Mucosa of rectum (tissue), 2 donors: ENCODE measurements at regions not wholly inside any gene's neighbourhood (a gene's known extent, or its start where the extent isn't known, plus 50 kb on each side); places are given as distances from the start of the nearest gene placed in this dataset.

Source experiments
- H3K27ac ChIP-seq, 2 donors: one replicate each; pipeline ENCODE4 v1.7.0; 2013; ENCODE audit warnings: inconsistent platforms in 2 of 2, low read depth in 2 of 2, low read length in 2 of 2
- H3K27me3 ChIP-seq, 2 donors: one replicate each; pipeline ENCODE4 v1.7.0; 2013; ENCODE audit warnings: low read length in 2 of 2; ENCODE audit not compliant: control insufficient read depth in 2 of 2, insufficient read depth in 2 of 2
- H3K36me3 ChIP-seq, 2 donors: one replicate each; pipeline ENCODE4 v1.7.0; 2013; ENCODE audit warnings: low read length in 2 of 2; ENCODE audit not compliant: control insufficient read depth in 2 of 2, insufficient read depth in 2 of 2
- H3K4me1 ChIP-seq, 2 donors: one replicate each; pipeline ENCODE4 v1.7.0; 2013; ENCODE audit warnings: low read length in 2 of 2, mild to moderate bottlenecking in 1 of 2; ENCODE audit not compliant: control insufficient read depth in 2 of 2, insufficient read depth in 2 of 2
- H3K4me3 ChIP-seq, 2 donors: one replicate each; pipeline ENCODE4 v1.7.0; 2013; ENCODE audit warnings: low read length in 2 of 2
- H3K9ac ChIP-seq, 2 donors: one replicate each; pipeline ENCODE4 v1.7.0; 2013; ENCODE audit warnings: low read length in 2 of 2, low read depth in 1 of 2, mild to moderate bottlenecking in 1 of 2
- H3K9me3 ChIP-seq, 2 donors: one replicate each; pipeline ENCODE4 v1.7.0; 2013; ENCODE audit warnings: low read length in 2 of 2; ENCODE audit not compliant: control insufficient read depth in 2 of 2
- donor health status: healthy.
- donor health status: Normal muscosa, but diverticular disease.

GRCh38 chr5:108436696-108437095 lies 54.8 kb upstream of the FBXL17 start:
- Histone ChIP-seq H3K27ac (no peak overlapping the region), H3K4me1 (no peaks in the 10 kb centered on the region), H3K9ac (no peak overlapping the region), H3K27me3 (no peaks in the 10 kb centered on the region), H3K4me3 (no peak overlapping the region), H3K36me3 (no peaks in the 10 kb centered on the region), H3K9me3 (no peaks in the 10 kb centered on the region)

GRCh38 chr5:108433600-108433999 lies 51.7 kb upstream of the FBXL17 start:
- no peak overlapping the region for H3K4me3 ChIP-seq
- H3K27ac ChIP-seq = no peak overlapping the region
- no peak overlapping the region for H3K9ac ChIP-seq
- no peaks in the 10 kb centered on the region for H3K36me3 ChIP-seq
- no peaks in the 10 kb centered on the region for H3K27me3 ChIP-seq
- no peaks in the 10 kb centered on the region for H3K9me3 ChIP-seq
- H3K4me1 ChIP-seq = no peaks in the 10 kb centered on the region

- Histone ChIP-seq H3K36me3 (no peaks in the 10 kb centered on the region), H3K9me3 (no peaks in the 10 kb centered on the region), H3K4me1 (no peaks in the 10 kb centered on the region), H3K9ac (no peak overlapping the region), H3K27ac (no peak overlapping the region), H3K4me3 (no peak overlapping the region), H3K27me3 (no peaks in the 10 kb centered on the region)
Measured at GRCh38 chr5:108432024-108432423, 50.1 kb upstream of the FBXL17 start.
